H9 (cell line): ENCODE measurements at regions not wholly inside any gene's neighbourhood (a gene's known extent, or its start where the extent isn't known, plus 50 kb on each side); places are given as distances from the start of the nearest gene placed in this dataset.
"Not testable (repeated sequence)": the region's sequence is repeated elsewhere in the genome, so short reads cannot be mapped to it uniquely, and the experiment has no call there.

Source experiments
- DNase-seq: peaks from one replicate; pipeline ENCODE4 v3.0.0-alpha.2; 2017
- H2AFZ ChIP-seq: one replicate; pipeline ENCODE4 v1.6.1; 2013; ENCODE audit warnings: mild to moderate bottlenecking, low read length, control low read depth, moderate library complexity
- H2AK5ac ChIP-seq: 2 replicates; pipeline ENCODE4 v1.6.1; 2013; ENCODE audit warnings: low read length, control low read depth, mixed read lengths; ENCODE audit not compliant: insufficient read length
- H2BK120ac ChIP-seq: one replicate; pipeline ENCODE4 v1.6.1; 2013; ENCODE audit warnings: low read depth, mild to moderate bottlenecking, low read length, control low read depth, inconsistent platforms; ENCODE audit not compliant: poor library complexity, severe bottlenecking
- H2BK12ac ChIP-seq: 2 replicates; pipeline ENCODE4 v1.6.1; 2013; ENCODE audit warnings: low read length, control low read depth, mixed read lengths, low read depth; ENCODE audit not compliant: insufficient read length
- H2BK15ac ChIP-seq: 2 replicates; pipeline ENCODE4 v1.6.1; 2013; ENCODE audit warnings: low read depth, low read length, control low read depth
- H2BK20ac ChIP-seq: one replicate; pipeline ENCODE4 v1.6.1; 2013; ENCODE audit warnings: low read depth, mild to moderate bottlenecking, low read length, control low read depth, inconsistent platforms; ENCODE audit not compliant: poor library complexity, severe bottlenecking
- H2BK5ac ChIP-seq: 2 replicates; pipeline ENCODE4 v1.6.1; 2013; ENCODE audit warnings: low read length, control low read depth, mixed read lengths; ENCODE audit not compliant: insufficient read length
- H3K14ac ChIP-seq: 2 replicates; pipeline ENCODE4 v1.6.1; 2013; ENCODE audit warnings: low read length, control low read depth; ENCODE audit not compliant: insufficient read depth
- H3K18ac ChIP-seq: 2 replicates; pipeline ENCODE4 v1.6.1; 2013; ENCODE audit warnings: low read depth, mild to moderate bottlenecking, mixed read lengths, low read length, control low read depth; ENCODE audit not compliant: insufficient read length
- H3K23ac ChIP-seq: 2 replicates; pipeline ENCODE4 v1.6.1; 2013; ENCODE audit warnings: low read length, control low read depth, mixed read lengths, low read depth; ENCODE audit not compliant: insufficient read length
- H3K23me2 ChIP-seq: 2 replicates; pipeline ENCODE4 v1.6.1; 2013; ENCODE audit warnings: low read depth, mild to moderate bottlenecking, mixed read lengths, low read length, control low read depth; ENCODE audit not compliant: insufficient read length, poor library complexity, severe bottlenecking
- H3K27ac ChIP-seq: 2 replicates; pipeline ENCODE4 v1.5.1; 2013; ENCODE audit warnings: low read length, control low read depth, mixed read lengths, low read depth; ENCODE audit not compliant: insufficient read length
- H3K27me3 ChIP-seq: 2 replicates; pipeline ENCODE4 v1.6.1; 2013; ENCODE audit warnings: low read length, control low read depth, inconsistent platforms; ENCODE audit not compliant: insufficient read depth
- H3K4ac ChIP-seq: 2 replicates; pipeline ENCODE4 v1.6.1; 2013; ENCODE audit warnings: low read depth, mild to moderate bottlenecking, control low read depth, inconsistent platforms, low read length, moderate library complexity
- H3K4me1 ChIP-seq: 2 replicates; pipeline ENCODE4 v1.6.1; 2013; ENCODE audit warnings: low read length, control low read depth, inconsistent platforms; ENCODE audit not compliant: insufficient read depth
- H3K4me2 ChIP-seq: 2 replicates; pipeline ENCODE4 v1.6.1; 2013; ENCODE audit warnings: low read length, control low read depth, mixed read lengths; ENCODE audit not compliant: insufficient read length, insufficient read depth
- H3K56ac ChIP-seq: 2 replicates; pipeline ENCODE4 v1.6.1; 2013; ENCODE audit warnings: low read depth, mild to moderate bottlenecking, mixed read lengths, low read length, control low read depth; ENCODE audit not compliant: insufficient read length
- H3K79me1 ChIP-seq: 2 replicates; pipeline ENCODE4 v1.6.1; 2013; ENCODE audit warnings: low read depth, mild to moderate bottlenecking, moderate library complexity, low read length, control low read depth, inconsistent platforms; ENCODE audit not compliant: insufficient read depth, poor library complexity, severe bottlenecking
- H3K79me2 ChIP-seq: 2 replicates; pipeline ENCODE4 v1.6.1; 2013; ENCODE audit warnings: low read length, control low read depth, inconsistent platforms; ENCODE audit not compliant: insufficient read depth
- H3K9ac ChIP-seq: 2 replicates; pipeline ENCODE4 v1.6.1; 2013; ENCODE audit warnings: low read length, control low read depth, mixed read lengths; ENCODE audit not compliant: insufficient read length; ENCODE audit errors: extremely low read depth
- H3K9me3 ChIP-seq: one replicate; pipeline ENCODE4 v1.6.1; 2013; ENCODE audit warnings: low read depth, low read length, inconsistent platforms; ENCODE audit not compliant: control insufficient read depth
- H3T11ph ChIP-seq: one replicate; pipeline ENCODE4 v1.6.1; 2013; ENCODE audit warnings: mild to moderate bottlenecking, low read length, control low read depth, inconsistent platforms
- H4K20me1 ChIP-seq: one replicate; pipeline ENCODE4 v1.6.1; 2013; ENCODE audit not compliant: control insufficient read depth, insufficient read length, insufficient read depth
- H4K5ac ChIP-seq: 2 replicates; pipeline ENCODE4 v1.6.1; 2013; ENCODE audit warnings: low read depth, mild to moderate bottlenecking, mixed read lengths, low read length, control low read depth; ENCODE audit not compliant: insufficient read length
- H4K8ac ChIP-seq: replicated peaks from 2 replicates; pipeline ENCODE4 v1.6.1; 2013; ENCODE audit warnings: low read length, control low read depth, mixed read lengths, low read depth; ENCODE audit not compliant: insufficient read length
- H4K91ac ChIP-seq: 2 replicates; pipeline ENCODE4 v1.6.1; 2013; ENCODE audit warnings: low read depth, mild to moderate bottlenecking, moderate library complexity, mixed read lengths, low read length, control low read depth; ENCODE audit not compliant: insufficient read length
- H3K27ac Mint-ChIP-seq, 3 experiments: 2 replicates in 2 of 3; 3 replicates in 1 of 3; pipeline ENCODE4 v1.8.0; 2020 to 2021; ENCODE audit warnings: mixed read lengths in 3 of 3, mild to moderate bottlenecking in 1 of 3, moderate library complexity in 1 of 3
- H3K27me3 Mint-ChIP-seq: 2 replicates; pipeline ENCODE4 v1.8.0; 2021; ENCODE audit warnings: low read depth, mild to moderate bottlenecking, moderate library complexity, mixed read lengths
- H3K36me3 Mint-ChIP-seq, 3 experiments: 2 replicates in 2 of 3; 3 replicates in 1 of 3; pipeline ENCODE4 v1.8.0; 2020 to 2021; ENCODE audit warnings: low read depth in 3 of 3, mixed read lengths in 3 of 3; ENCODE audit not compliant: insufficient read depth in 1 of 3
- H3K4me1 Mint-ChIP-seq, 2 experiments: 2 replicates each; pipeline ENCODE4 v1.8.0; 2020; ENCODE audit warnings: mixed read lengths in 2 of 2
- H3K4me3 Mint-ChIP-seq, 2 experiments: 2 replicates in 1 of 2; 3 replicates in 1 of 2; pipeline ENCODE4 v1.8.0; 2020 to 2021; ENCODE audit warnings: mild to moderate bottlenecking in 2 of 2, mixed read lengths in 2 of 2, moderate library complexity in 1 of 2
- H3K9me3 Mint-ChIP-seq, 2 experiments: 2 replicates in 1 of 2; 3 replicates in 1 of 2; pipeline ENCODE4 v1.8.0; 2020; ENCODE audit warnings: mild to moderate bottlenecking in 2 of 2, mixed read lengths in 2 of 2, moderate library complexity in 1 of 2
- WGBS: extraction: QIAGEN DNeasy Blood & Tissue Kit; methylation state at CpG from one replicate; pipeline ENCODE4 v1.1.7; 2013; ENCODE audit warnings: missing lambda C conversion rate, low lambda C conversion rate, mixed read lengths; ENCODE audit not compliant: insufficient read length; ENCODE audit errors: extremely low coverage; 5-methylcytosine and 5-hydroxymethylcytosine counted together

DNA sequence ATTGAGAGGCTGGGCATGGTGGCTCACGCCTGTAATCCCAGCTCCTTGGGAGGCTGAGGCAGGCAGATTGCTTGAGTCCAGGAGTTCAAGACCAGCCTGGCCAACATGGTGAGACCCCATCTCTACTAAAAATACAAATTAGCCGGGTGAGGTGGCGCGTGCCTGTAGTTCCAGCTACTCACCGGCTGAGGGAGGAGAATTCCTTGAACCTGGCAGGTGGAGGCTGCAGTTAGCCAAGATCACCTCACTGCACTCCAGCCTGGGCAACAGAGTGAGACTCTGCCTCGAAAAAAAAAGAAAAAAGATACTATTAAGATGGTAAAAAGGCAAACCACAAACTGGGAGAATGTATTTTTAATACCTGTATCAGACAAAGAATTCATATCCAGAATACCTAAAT is 124.2 kb upstream of the RAP1B start:
- H2AK5ac ChIP-seq, H3K23me2 ChIP-seq, H4K91ac ChIP-seq, H3K56ac ChIP-seq, H3K9me3 ChIP-seq, H3K79me2 ChIP-seq, H3K23ac ChIP-seq, H3K9ac ChIP-seq, H4K5ac ChIP-seq, H4K20me1 ChIP-seq, H2BK15ac ChIP-seq, H2BK5ac ChIP-seq, H3K27me3 ChIP-seq, H3K27ac Mint-ChIP-seq, H3K4me3 Mint-ChIP-seq, H2AFZ ChIP-seq, H3K18ac ChIP-seq, H3K9me3 Mint-ChIP-seq, H4K8ac ChIP-seq, H2BK20ac ChIP-seq, H3K4me2 ChIP-seq, H3K27ac ChIP-seq, H2BK12ac ChIP-seq, H3K36me3 Mint-ChIP-seq, DNase-seq, H3K4ac ChIP-seq, H3K4me1 ChIP-seq, H3T11ph ChIP-seq, H3K14ac ChIP-seq, H3K79me1 ChIP-seq, H3K27me3 Mint-ChIP-seq, H2BK120ac ChIP-seq: not testable (repeated sequence)
- WGBS = no CpG with 5 or more reads among the region's 6 CpGs
- peaks cover 13 to 15% of the 10 kb centered on the region in 2 experiments for H3K4me1 Mint-ChIP-seq
